T-helper 1 cell treated with Interleukin-12 subunit alpha and Interleukin-12 subunit beta and Interleukin-4 antibody, amounts not matched to agents 30 μg/mL and 1 μg/mL, for 36 hours (primary cell): ENCODE measurements at regions not wholly inside any gene's neighbourhood (a gene's known extent, or its start where the extent isn't known, plus 50 kb on each side); places are given as distances from the start of the nearest gene placed in this dataset.
"Not testable (repeated sequence)": the region's sequence is repeated elsewhere in the genome, so short reads cannot be mapped to it uniquely, and the experiment has no call there.

Experiments
- H3K27ac Mint-ChIP-seq: one replicate; pipeline ENCODE4 v1.8.0; 2021; ENCODE audit warnings: mild to moderate bottlenecking, mixed read lengths
- H3K27me3 Mint-ChIP-seq: one replicate; pipeline ENCODE4 v1.8.0; 2021; ENCODE audit warnings: low read depth, mixed read lengths
- H3K36me3 Mint-ChIP-seq: one replicate; pipeline ENCODE4 v1.8.0; 2021; ENCODE audit warnings: low read depth, mixed read lengths
- H3K4me1 Mint-ChIP-seq: one replicate; pipeline ENCODE4 v1.8.0; 2021; ENCODE audit warnings: low read depth, mixed read lengths
- H3K4me3 Mint-ChIP-seq: one replicate; pipeline ENCODE4 v1.8.0; 2021; ENCODE audit warnings: mild to moderate bottlenecking, moderate library complexity, mixed read lengths
- H3K9me3 Mint-ChIP-seq: one replicate; pipeline ENCODE4 v1.8.0; 2021; ENCODE audit warnings: mixed read lengths

DNA sequence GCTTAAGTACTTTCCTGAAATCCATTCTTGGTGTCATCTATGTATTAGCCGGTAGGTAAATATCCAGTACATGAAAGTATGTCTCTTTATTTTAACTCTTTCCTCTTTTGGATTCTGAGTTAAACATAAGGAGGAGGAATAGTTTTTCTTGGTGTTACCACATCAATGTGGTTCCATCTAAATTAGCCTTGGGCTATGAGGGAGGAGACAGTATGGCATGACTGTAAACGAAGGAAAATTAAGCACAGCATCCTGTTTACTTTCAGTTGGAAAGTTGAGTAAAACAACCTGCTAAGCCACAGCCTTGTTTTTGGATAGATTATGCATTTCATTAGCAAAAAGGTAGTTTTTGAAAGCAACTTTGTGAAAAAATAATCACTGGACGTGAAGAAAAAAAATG is 693.0 kb upstream of the SOX9 start:
- Mint-ChIP-seq H3K4me3 (no peak overlapping the region), H3K4me1 (peaks cover 2% of the 10 kb centered on the region), H3K9me3 (peaks cover 20% of the 10 kb centered on the region), H3K27me3 (no peaks in the 10 kb centered on the region), H3K27ac (no peak overlapping the region), H3K36me3 (no peaks in the 10 kb centered on the region)

DNA sequence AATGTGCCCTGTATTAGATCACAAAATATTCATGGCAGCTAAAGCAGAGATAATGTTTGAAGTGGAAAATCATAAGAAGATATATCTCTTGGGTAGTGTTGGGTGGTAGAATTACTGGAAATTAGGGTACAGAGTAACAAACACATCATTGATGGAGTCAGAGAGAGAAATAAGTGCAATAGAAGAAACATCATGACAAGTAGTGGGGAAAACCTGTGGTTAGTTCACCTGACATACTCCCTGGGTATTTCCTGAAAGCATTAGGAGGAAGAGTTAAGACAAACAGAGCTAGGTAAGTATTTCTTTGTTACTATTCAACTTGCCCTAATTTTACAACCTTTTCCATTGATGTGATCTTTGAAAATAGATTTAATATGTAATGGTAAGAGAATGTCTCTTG is 691.9 kb upstream of the SOX9 start:
- no peak overlapping the region for H3K4me3 Mint-ChIP-seq
- H3K36me3 Mint-ChIP-seq = no peaks in the 10 kb centered on the region
- H3K27me3 Mint-ChIP-seq = no peaks in the 10 kb centered on the region
- H3K4me1 Mint-ChIP-seq = peaks cover 2% of the 10 kb centered on the region
- H3K9me3 Mint-ChIP-seq = peaks cover 14% of the 10 kb centered on the region
- H3K27ac Mint-ChIP-seq = no peak overlapping the region

DNA sequence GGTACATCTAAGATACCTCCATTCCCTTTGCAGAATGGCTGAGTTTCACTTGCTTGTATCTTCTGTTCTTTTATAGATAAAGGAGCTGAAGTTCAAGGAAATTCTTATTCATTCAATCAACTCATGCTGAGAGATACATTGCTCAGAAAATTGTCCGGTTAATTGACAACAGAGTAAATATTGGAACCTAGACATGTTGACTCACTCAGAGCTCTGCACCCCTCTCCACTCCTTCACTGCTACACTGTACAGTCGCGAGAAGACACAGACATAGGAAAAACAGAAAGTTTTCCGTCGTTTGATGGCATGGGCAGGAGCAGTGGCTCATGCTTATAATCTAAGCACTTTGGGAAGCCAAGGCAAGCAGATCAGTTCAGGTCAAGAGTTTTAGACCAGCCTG is 690.5 kb upstream of the SOX9 start:
- Mint-ChIP-seq H3K36me3 (no peaks in the 10 kb centered on the region), H3K4me3 (no peak overlapping the region), H3K4me1 (peaks cover 2% of the 10 kb centered on the region), H3K27me3 (no peaks in the 10 kb centered on the region), H3K9me3 (peaks cover 14% of the 10 kb centered on the region), H3K27ac (no peak overlapping the region)

DNA sequence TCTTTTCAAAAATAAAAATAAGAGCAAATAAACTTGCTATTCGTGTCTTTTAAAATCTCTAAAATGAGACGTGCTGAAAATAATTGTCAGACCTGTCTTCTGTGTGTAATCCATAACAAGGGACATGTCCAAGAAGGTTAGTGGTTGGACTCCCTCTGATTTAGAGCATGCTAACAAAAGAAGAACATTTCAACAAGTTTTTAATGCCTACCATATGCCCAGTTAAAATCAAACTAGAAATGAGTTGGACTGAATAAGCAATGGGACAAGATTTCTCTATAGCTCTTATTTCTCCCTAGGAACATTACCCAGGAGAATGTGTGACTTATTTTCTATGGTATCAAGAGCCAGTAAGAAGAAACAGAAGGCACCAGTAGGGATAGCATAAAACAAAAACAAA is 689.7 kb upstream of the SOX9 start:
- no peak overlapping the region for H3K27ac Mint-ChIP-seq
- peaks cover 2% of the 10 kb centered on the region for H3K4me1 Mint-ChIP-seq
- no peaks in the 10 kb centered on the region for H3K36me3 Mint-ChIP-seq
- no peak overlapping the region for H3K4me3 Mint-ChIP-seq
- no peaks in the 10 kb centered on the region for H3K27me3 Mint-ChIP-seq
- H3K9me3 Mint-ChIP-seq = peaks cover 14% of the 10 kb centered on the region

DNA sequence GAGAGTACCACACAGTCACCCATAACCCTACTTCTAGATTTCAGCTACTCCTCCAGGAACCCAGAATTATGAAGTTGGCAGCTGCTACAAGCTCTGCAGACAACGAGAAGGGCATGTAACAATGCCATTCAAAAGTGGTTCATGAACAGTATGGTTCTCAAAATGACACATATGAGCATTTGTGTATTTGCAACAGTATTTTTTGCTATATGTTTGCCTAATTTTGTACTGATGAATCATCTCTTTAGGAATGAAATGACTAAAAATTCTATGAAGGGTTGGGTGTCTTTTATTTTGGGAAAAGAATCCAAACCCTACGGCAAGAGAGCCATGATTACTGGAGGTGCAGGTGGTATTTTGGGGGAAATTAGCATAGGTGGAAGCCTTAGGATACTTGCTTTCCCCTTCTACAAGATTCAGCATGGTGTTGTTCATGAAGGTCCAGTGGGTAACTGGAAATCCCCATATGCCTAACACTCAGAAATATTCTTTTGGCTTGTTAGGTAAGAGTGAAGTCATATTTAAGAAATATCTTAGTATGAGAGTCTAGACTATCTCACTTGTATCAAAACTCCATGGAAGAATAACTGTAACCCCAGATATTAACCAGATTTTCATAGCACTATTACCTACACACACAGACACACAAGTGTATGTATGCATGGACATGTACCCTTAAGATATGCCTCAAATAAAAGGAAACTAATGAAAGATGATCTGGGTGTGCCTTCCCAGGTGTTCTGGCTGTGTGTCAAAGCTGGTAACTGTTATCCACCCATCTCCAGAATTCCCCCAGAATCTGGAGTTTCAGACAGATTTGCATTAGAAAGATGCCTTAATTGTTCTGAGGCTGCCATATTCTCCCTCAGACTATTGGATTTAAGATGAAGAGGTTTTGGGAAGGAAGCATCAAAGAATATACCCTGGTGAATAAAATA is 688.2 kb upstream of the SOX9 start:
- no peaks in the 10 kb centered on the region for H3K36me3 Mint-ChIP-seq
- H3K4me3 Mint-ChIP-seq = no peak overlapping the region
- peaks cover 2% of the 10 kb centered on the region for H3K4me1 Mint-ChIP-seq
- H3K9me3 Mint-ChIP-seq = peaks cover 14% of the 10 kb centered on the region
- no peak overlapping the region for H3K27ac Mint-ChIP-seq
- no peaks in the 10 kb centered on the region for H3K27me3 Mint-ChIP-seq

DNA sequence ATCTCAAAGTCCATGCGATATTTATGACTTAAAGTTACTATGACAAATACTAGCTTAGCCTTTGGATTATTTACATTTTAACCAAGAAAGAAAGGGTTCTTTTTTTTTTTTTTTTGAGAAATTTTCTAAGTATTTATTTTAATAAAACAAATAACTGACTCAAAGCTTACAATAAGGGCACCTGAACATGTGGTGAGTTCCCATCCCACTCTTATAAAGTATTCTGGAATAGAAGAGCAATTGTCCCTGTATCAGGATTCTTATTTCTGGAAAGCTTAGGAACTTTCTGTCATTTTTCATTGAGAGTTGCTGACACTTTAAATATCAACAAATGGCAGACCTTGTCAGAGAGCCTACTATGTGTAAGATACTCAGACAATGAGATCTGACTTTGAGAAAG is 686.1 kb upstream of the SOX9 start:
- H3K4me1 Mint-ChIP-seq = no peaks in the 10 kb centered on the region
- H3K36me3 Mint-ChIP-seq = no peaks in the 10 kb centered on the region
- H3K27ac Mint-ChIP-seq = no peak overlapping the region
- peaks cover 8% of the 10 kb centered on the region for H3K9me3 Mint-ChIP-seq
- H3K27me3 Mint-ChIP-seq = no peaks in the 10 kb centered on the region
- H3K4me3 Mint-ChIP-seq = no peak overlapping the region

DNA sequence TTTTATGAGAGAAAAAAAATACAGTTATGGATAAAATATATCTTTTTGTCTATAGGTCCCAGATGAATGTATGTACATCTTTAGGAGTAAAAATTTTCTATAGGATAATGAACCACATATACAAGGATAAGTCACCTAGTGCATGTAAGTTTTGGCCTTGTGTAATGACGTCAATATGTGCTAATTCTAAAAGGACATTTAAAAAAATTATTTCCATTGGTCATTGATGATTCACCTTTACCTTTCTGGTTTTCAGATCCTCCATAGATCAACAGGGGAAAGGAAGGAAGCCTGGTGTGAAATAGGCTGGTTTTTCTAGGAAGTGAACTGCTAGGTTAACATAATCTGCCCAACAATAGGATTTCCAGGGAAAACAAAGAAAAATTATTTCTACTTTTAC is 684.3 kb upstream of the SOX9 start:
- Mint-ChIP-seq H3K9me3 (peaks cover 13% of the 10 kb centered on the region), H3K36me3 (no peaks in the 10 kb centered on the region), H3K4me1 (no peaks in the 10 kb centered on the region), H3K27me3 (no peaks in the 10 kb centered on the region), H3K4me3 (no peak overlapping the region), H3K27ac (no peak overlapping the region)

DNA sequence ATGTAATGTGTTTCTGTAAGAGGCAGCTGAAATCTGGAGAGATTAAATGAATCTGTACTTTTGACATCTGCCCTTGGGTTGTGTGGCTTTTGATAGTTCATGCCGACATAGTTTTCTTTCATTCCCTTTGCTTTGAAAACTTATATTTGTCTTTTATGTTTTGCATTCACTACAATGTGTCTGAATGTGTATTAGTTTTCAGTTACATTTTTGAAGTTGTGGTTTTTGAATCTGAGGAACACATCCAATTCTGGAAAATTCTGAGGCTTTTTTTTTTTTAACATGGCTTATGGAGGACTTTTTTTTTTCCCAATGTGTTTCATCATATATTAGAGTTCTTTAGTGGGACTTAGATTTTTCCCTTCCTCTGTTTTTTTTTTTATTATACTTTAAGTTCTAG is 683.7 kb upstream of the SOX9 start:
- Mint-ChIP-seq H3K9me3 (peaks cover 13% of the 10 kb centered on the region), H3K27me3 (no peaks in the 10 kb centered on the region), H3K4me3 (no peak overlapping the region), H3K4me1 (no peaks in the 10 kb centered on the region), H3K27ac (no peak overlapping the region), H3K36me3 (no peaks in the 10 kb centered on the region)

DNA sequence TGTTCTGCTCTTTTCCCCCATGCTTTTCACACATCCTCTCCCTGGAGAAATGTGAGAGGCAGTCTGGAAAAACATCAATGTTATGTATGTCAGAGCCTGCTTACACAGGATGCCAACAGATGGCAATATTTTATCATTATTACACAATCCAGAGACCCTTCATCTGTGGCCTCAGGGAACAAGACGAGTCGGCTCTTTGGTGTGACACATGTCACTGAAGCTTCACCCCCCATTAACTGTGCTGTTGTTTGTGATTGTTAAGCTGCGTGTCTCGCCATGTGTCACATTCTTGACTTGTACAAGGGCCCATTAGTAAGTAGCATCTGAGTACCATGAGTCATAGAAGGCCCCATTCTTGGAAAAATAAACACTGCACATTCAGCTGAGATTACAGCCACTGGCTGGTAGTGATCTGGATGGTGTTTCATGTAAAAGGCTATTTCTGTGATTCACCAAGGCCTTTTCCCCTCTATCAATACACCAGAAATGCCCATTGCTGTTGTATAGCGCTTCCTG is 682.1 kb upstream of the SOX9 start:
- no peaks in the 10 kb centered on the region for H3K27me3 Mint-ChIP-seq
- peaks cover 13% of the 10 kb centered on the region for H3K9me3 Mint-ChIP-seq
- H3K4me3 Mint-ChIP-seq = no peak overlapping the region
- no peaks in the 10 kb centered on the region for H3K4me1 Mint-ChIP-seq
- H3K36me3 Mint-ChIP-seq = no peaks in the 10 kb centered on the region
- H3K27ac Mint-ChIP-seq = no peak overlapping the region

DNA sequence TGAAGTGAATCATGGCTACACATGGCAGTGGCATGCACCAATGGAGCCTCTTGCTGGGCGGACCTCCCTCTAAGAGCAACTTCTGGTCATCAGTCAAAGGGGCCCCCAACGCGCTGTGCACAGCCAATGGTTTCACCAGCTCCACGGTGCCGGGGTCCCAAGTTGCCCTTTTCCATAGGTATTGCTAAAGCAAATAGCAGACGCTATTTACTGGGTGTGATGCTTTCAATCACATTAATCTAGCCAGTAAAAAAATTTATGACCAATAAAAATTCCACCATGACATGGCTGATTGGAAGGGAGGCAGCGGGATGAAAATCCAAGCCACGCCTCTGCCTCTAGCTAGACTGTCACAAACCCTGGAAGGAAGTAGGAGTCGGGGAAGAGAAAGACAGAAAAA is 680.3 kb upstream of the SOX9 start:
- Mint-ChIP-seq H3K27ac (no peak overlapping the region), H3K4me1 (no peaks in the 10 kb centered on the region), H3K4me3 (no peak overlapping the region), H3K9me3 (peaks cover 13% of the 10 kb centered on the region), H3K36me3 (no peaks in the 10 kb centered on the region), H3K27me3 (no peaks in the 10 kb centered on the region)

DNA sequence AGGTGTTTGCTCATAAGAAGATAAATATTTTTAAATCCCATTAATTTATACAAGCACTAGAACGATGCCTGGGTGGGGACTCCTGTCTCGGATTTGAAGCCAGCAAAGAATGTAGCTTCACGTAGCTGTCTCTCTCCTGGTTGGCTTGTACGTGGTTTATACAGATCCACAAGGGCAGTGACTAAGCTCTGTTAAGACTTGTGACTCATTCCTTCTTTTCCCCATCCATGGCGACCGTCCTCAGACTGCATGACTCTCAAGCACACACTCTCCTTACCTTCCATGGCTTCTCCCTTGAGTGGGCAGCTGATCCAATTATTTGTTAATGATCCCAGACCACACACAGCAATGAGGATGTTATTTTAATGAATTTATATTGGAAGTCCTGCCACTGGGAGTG is 679.7 kb upstream of the SOX9 start:
- no peak overlapping the region for H3K27ac Mint-ChIP-seq
- H3K9me3 Mint-ChIP-seq = peaks cover 13% of the 10 kb centered on the region
- no peaks in the 10 kb centered on the region for H3K36me3 Mint-ChIP-seq
- no peaks in the 10 kb centered on the region for H3K4me1 Mint-ChIP-seq
- H3K27me3 Mint-ChIP-seq = no peaks in the 10 kb centered on the region
- no peak overlapping the region for H3K4me3 Mint-ChIP-seq

DNA sequence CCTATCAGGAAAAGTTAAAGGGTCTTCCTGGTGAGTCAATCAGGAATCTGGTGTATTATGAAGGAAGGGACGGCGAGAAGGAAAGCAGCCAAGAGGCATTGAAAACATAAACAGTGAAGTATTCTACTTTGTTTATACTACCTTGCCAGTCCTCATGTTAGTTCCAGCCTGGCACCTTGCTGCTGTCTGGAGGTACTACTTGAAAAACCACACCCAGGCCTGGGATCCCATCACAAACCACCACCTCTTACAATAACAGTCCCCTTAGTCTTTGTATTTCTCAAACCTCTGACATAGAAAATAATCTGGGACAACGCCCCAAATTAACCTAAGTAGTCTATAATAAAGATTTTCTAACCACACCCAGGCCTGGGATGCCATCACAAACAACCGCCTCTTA is 676.7 kb upstream of the SOX9 start:
- Mint-ChIP-seq H3K4me3 (no peak overlapping the region), H3K4me1 (no peaks in the 10 kb centered on the region), H3K9me3 (peaks cover 18% of the 10 kb centered on the region), H3K27me3 (no peaks in the 10 kb centered on the region), H3K36me3 (no peaks in the 10 kb centered on the region), H3K27ac (no peak overlapping the region)

DNA sequence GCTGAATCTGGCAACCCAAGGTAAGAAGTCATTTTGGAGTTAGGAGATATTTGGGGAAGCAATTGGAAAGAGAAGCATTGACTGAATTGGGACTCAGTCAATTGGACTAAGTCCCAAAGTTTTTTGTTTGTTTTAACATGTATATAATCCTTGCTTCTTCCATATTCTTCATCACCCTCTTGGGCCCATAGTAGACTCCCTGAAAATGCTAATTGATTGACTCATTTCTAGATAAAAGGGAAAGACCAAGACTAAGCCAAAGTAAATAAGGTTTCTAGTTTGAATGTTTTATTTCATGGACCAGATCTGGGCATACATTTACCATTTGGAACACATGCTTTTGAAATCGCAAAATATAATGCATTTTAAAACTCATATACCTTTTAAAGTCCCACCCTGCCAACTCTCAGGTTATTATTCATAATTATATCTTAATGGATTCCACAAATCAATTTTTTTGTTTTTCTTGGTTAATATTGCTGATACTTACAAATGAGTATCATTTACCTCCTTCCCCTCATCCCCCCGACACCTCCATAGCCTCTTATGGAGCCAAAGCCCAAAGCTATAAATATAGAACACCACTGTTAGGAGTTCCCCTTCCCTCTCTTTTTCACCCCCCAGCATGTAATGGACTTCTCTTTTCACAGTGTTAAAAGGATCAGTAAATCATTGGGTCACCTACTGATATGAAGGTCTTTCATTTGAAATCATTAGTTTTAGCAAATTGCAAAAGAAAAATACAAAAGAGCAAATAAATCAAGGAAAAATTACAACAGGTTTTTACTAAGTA is 674.0 kb upstream of the SOX9 start:
- H3K27ac Mint-ChIP-seq = no peak overlapping the region
- no peak overlapping the region for H3K4me3 Mint-ChIP-seq
- H3K36me3 Mint-ChIP-seq = no peaks in the 10 kb centered on the region
- peaks cover 6% of the 10 kb centered on the region for H3K9me3 Mint-ChIP-seq
- no peaks in the 10 kb centered on the region for H3K4me1 Mint-ChIP-seq
- no peaks in the 10 kb centered on the region for H3K27me3 Mint-ChIP-seq

DNA sequence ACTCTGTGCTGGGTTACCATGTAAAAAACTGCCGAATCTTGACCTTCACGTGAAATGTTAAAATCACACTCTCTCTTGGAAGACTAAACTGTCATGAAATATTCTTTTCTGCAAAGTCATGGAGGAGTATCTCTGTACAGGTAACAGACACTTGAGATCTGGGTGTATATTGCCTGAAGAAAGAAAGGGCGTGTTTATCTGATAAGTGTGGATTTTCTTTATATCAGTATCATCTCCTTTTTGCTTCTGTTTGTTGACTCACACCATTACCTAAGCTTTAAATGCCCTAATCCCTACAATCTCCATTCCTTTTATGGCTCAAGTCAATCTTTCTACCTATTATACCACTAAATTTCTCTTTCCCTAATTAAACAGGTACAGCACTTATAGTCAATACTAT is 673.2 kb upstream of the SOX9 start:
- Mint-ChIP-seq H3K9me3 (peaks cover 6% of the 10 kb centered on the region), H3K27ac (no peak overlapping the region)

DNA sequence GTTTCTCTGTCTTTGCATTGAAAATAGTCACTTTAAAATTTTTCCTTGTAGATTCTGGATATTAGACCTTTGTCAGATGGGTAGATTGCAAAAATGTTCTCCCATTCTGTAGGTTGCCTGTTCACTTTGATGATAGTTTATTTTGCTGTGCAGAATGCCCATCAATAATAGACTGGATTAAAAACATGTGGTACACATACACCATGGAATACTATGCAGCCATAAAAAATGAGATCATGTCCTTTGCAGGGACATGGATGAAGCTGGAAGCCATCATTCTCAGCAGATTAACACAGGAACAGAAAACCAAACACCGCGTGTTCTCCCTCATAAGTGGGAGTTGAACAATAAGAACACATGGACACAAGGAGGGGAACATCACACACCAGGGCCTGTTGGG is 670.2 kb upstream of the SOX9 start:
- not testable (repeated sequence) for H3K9me3 Mint-ChIP-seq, H3K36me3 Mint-ChIP-seq, H3K27me3 Mint-ChIP-seq, H3K27ac Mint-ChIP-seq, H3K4me1 Mint-ChIP-seq, H3K4me3 Mint-ChIP-seq

More for the DNA sequence above, 673.2 kb upstream of the SOX9 start:
- Mint-ChIP-seq H3K27me3 (no peaks in the 10 kb centered on the region), H3K36me3 (no peaks in the 10 kb centered on the region), H3K4me3 (no peak overlapping the region), H3K4me1 (no peaks in the 10 kb centered on the region)
